PC-9 (cell line): ENCODE measurements at regions not wholly inside any gene's neighbourhood (a gene's known extent, or its start where the extent isn't known, plus 50 kb on each side); places are given as distances from the start of the nearest gene placed in this dataset.

Experiments
- BruUV-seq: library from RNA; stranded (reverse); fragments of 400-500 nt; replicated peaks from 2 replicates; lab custom pipeline; 2021; lab: Mats Ljungman, UMichigan
- CTCF ChIA-PET: fragments of 300-600 bp; sonication (Branson Sonifier 250); formaldehyde crosslinking; loops from one replicate; lab custom pipeline; 2022; ENCODE audit warnings: antibody characterized with exemption; lab: Charles Lee
- POLR2A ChIA-PET: fragments of 300-600 bp; sonication (Branson Sonifier 250); formaldehyde crosslinking; loops from one replicate; lab custom pipeline; 2022; ENCODE audit warnings: antibody characterized with exemption; ENCODE audit not compliant: unreplicated experiment; lab: Charles Lee
- DNase-seq, 2 experiments: peaks; one replicate each; pipeline versions ENCODE4 v3.0.0 to v3.0.0-alpha.2; 2015 to 2022; ENCODE audit warnings: mixed read lengths in 1 of 2
- H2AFZ ChIP-seq: fragments of 200-600 bp; sonication (generic); 2 replicates; pipeline ENCODE4 v1.8.1; 2017; ENCODE audit warnings: antibody characterized with exemption
- H3F3A ChIP-seq: fragments of 200-600 bp; sonication (generic); 2 replicates; pipeline ENCODE4 v1.8.1; 2017; ENCODE audit warnings: antibody characterized with exemption, mild to moderate bottlenecking, low read depth; ENCODE audit not compliant: insufficient read depth
- H3K27ac ChIP-seq: fragments of 200-600 bp; sonication (generic); 2 replicates; pipeline ENCODE4 v1.6.1; 2016; ENCODE audit warnings: mixed run types
- H3K27me3 ChIP-seq: fragments of 200-600 bp; sonication (generic); 2 replicates; pipeline ENCODE4 v1.6.1; 2016; ENCODE audit warnings: low read depth, mixed run types; ENCODE audit not compliant: insufficient read depth
- H3K36me3 ChIP-seq: fragments of 200-600 bp; sonication (generic); 2 replicates; pipeline ENCODE4 v1.6.1; 2016; ENCODE audit warnings: low read depth, mixed run types
- H3K4me1 ChIP-seq: fragments of 200-600 bp; sonication (generic); replicated peaks from 2 replicates; pipeline ENCODE4 v1.6.1; 2016; ENCODE audit warnings: mixed run types; ENCODE audit not compliant: insufficient read depth
- H3K4me2 ChIP-seq: fragments of 200-600 bp; sonication (generic); 2 replicates; pipeline ENCODE4 v1.6.1; 2017; ENCODE audit warnings: mixed run types
- H3K4me3 ChIP-seq: fragments of 200-600 bp; sonication (generic); 2 replicates; pipeline ENCODE4 v1.6.1; 2016; ENCODE audit warnings: mixed run types
- H3K79me2 ChIP-seq: fragments of 200-600 bp; sonication (generic); 2 replicates; pipeline ENCODE4 v1.6.1; 2017; ENCODE audit warnings: low read depth, mixed run types
- H3K9me2 ChIP-seq: fragments of 200-600 bp; sonication (generic); 2 replicates; pipeline ENCODE4 v1.8.1; 2017; ENCODE audit warnings: mild to moderate bottlenecking; ENCODE audit not compliant: insufficient read depth
- H3K9me3 ChIP-seq: fragments of 200-600 bp; sonication (generic); 2 replicates; pipeline ENCODE4 v1.8.1; 2016; ENCODE audit warnings: low read depth; ENCODE audit not compliant: insufficient read depth
- H4K20me1 ChIP-seq: fragments of 200-600 bp; sonication (generic); 2 replicates; pipeline ENCODE4 v1.8.1; 2017; ENCODE audit not compliant: insufficient read depth
- EZH2 ChIP-seq: fragments of 200-600 bp; sonication (generic); IDR thresholded peaks from 2 replicates; pipeline ENCODE4 v1.8.0; 2017; ENCODE audit warnings: antibody characterized with exemption, low read depth
- intact Hi-C: fragments of 100-400 bp; cut with micrococcal nuclease; formaldehyde crosslinking; loops from one replicate; pipeline ENCODE4 v1.10.0; 2022; ENCODE audit not compliant: unreplicated experiment
- TF ChIP-seq, protein P1 (sequence below): fragments of 200-600 bp; sonication (generic); conservative IDR thresholded peaks from 2 replicates; pipeline ENCODE4 v1.6.1; 2017; ENCODE audit warnings: mixed run types, antibody characterized with exemption, mild to moderate bottlenecking, moderate library complexity

DNA sequence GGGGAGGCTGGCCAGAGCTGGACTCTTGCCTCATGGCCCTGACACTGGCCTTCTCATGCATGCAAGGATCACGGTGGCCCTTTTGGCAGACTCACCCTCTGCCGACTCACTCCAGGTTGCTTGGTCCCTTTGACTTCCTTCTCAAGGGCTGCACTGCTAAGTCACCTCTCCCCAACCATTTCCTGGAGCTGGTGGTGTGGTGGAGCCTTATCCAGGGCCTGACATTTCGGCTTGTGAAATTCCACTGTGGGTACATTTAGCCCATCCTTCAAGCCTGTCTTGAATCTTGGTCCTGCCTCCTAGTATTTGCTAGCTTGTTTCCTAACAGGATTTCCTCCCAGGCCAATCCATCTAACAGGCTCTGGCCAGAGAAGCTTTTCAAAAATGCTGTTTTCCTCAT is 52.6 kb upstream of the JUN start:
- Histone ChIP-seq H3K9me2 (no peaks in the 10 kb centered on the region), H3K4me1 (peaks cover 45% of the 10 kb centered on the region), H3K36me3 (no peaks in the 10 kb centered on the region), H4K20me1 (no peaks in the 10 kb centered on the region), H2AFZ (0 out of 2 replicates have a peak overlapping the region, but pooled peaks have one; percentile 31), H3F3A (peaks cover 25% of the 10 kb centered on the region), H3K27ac (no peak overlapping the region), H3K9me3 (no peaks in the 10 kb centered on the region), H3K27me3 (no peaks in the 10 kb centered on the region), H3K4me2 (0 out of 2 replicates have a peak overlapping the region, but pooled peaks have one; percentile 6), H3K79me2 (no peaks in the 10 kb centered on the region), H3K4me3 (no peak overlapping the region)
- intact Hi-C loops = no loop called here
- BruUV-seq = no TSS peak
- ChIA-PET POLR2A (interaction anchor here (0.6 kb wide), 1 partner anchor 20 kb away, joined by 9 read pairs; no protein-coding TSS in a partner anchor), CTCF (no interaction called here)
- peak in 1 of 2 experiments; percentile 68 for DNase-seq
- TF ChIP-seq, protein P1, sequence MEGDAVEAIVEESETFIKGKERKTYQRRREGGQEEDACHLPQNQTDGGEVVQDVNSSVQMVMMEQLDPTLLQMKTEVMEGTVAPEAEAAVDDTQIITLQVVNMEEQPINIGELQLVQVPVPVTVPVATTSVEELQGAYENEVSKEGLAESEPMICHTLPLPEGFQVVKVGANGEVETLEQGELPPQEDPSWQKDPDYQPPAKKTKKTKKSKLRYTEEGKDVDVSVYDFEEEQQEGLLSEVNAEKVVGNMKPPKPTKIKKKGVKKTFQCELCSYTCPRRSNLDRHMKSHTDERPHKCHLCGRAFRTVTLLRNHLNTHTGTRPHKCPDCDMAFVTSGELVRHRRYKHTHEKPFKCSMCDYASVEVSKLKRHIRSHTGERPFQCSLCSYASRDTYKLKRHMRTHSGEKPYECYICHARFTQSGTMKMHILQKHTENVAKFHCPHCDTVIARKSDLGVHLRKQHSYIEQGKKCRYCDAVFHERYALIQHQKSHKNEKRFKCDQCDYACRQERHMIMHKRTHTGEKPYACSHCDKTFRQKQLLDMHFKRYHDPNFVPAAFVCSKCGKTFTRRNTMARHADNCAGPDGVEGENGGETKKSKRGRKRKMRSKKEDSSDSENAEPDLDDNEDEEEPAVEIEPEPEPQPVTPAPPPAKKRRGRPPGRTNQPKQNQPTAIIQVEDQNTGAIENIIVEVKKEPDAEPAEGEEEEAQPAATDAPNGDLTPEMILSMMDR = no peak
- TF ChIP-seq EZH2 = no peak

DNA sequence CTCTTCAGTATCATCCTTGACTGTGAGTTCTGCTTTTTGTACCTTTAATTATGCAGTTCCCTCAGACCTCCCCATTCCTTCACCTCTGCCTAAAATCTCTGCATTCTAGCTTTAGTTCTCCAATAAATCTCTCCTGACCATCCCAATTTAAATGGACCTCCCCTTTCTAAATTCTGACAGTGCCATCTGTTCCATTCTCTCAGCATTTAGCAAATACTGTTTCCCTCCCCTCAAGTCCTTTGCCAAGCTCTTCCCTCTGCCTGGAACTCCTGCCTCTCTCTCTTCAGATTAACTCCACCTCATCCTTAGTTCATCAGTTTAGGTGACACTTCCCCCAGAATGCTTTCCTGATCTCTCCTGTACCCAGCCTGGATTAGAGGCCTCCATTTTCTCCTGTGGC is 54.0 kb upstream of the JUN start:
- Histone ChIP-seq H3F3A (peaks cover 25% of the 10 kb centered on the region), H3K27ac (no peak overlapping the region), H2AFZ (no peak overlapping the region), H3K27me3 (no peaks in the 10 kb centered on the region), H3K79me2 (no peaks in the 10 kb centered on the region), H3K4me1 (peaks cover 52% of the 10 kb centered on the region), H3K4me3 (no peak overlapping the region), H3K9me2 (no peaks in the 10 kb centered on the region), H3K36me3 (no peaks in the 10 kb centered on the region), H3K4me2 (no peak overlapping the region), H3K9me3 (no peaks in the 10 kb centered on the region), H4K20me1 (no peaks in the 10 kb centered on the region)
- no TSS peak for BruUV-seq
- intact Hi-C loops = no loop called here
- DNase-seq = no peak
- ChIA-PET POLR2A (no interaction called here), CTCF (no interaction called here)
- TF ChIP-seq, protein P1 = no peak
- TF ChIP-seq EZH2 = no peak

DNA sequence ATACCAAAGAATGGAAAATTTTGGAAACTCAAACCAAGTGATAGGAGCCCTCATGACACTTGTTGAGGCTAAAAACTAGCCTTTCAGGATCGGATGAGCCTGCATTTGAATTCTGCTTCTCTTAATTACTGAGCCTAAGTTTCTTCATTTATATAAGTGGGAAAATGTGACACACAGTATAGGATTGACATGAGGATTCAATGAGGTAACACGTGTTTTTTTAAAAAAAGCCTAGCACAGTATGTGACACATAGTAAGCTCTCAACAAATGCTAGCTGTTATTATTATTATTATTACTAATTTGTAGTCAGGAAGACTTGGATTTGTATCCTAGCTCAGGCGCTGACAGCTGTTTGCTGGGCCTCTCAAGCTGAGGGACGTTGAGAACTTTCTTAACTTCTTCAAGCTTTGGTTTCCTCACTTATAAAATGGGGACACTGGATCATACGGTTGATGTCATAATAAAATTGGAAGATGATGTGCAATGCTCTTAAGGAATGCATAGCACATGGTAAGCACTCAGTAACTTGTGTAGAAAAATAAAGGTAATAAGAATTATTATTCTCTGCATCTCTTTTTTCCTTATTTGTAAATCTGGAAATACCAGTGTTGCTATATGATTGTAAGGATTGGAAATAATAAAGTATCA is 55.4 kb upstream of the JUN start:
- CTCF ChIA-PET = no interaction called here
- TF ChIP-seq, protein P1 = no peak
- no peak for TF ChIP-seq EZH2

More for the DNA sequence above, 55.4 kb upstream of the JUN start:
- Histone ChIP-seq H2AFZ (no peak overlapping the region), H3K9me3 (no peaks in the 10 kb centered on the region), H3K27me3 (no peaks in the 10 kb centered on the region), H3K79me2 (no peaks in the 10 kb centered on the region), H3K27ac (peak overlapping the region; percentile 73), H4K20me1 (no peaks in the 10 kb centered on the region), H3F3A (peaks cover 29% of the 10 kb centered on the region), H3K4me1 (peaks cover 63% of the 10 kb centered on the region), H3K9me2 (no peaks in the 10 kb centered on the region), H3K4me3 (no peak overlapping the region), H3K4me2 (peak overlapping the region; percentile 28; the same call in 1 of the 2 replicates), H3K36me3 (no peaks in the 10 kb centered on the region)
- no TSS peak for BruUV-seq
- intact Hi-C loops = no loop called here
- POLR2A ChIA-PET = interaction anchor here (0.6 kb wide), 1 partner anchor 25 kb away, joined by 3 read pairs; no protein-coding TSS in a partner anchor
- no peak for DNase-seq
